ENCODE measurements at regions not wholly inside any gene's neighbourhood (a gene's known extent, or its start where the extent isn't known, plus 50 kb on each side); places are given as distances from the start of the nearest gene placed in this dataset.

- TF ChIP-seq CTCF (IDR thresholded peaks at IDR 0.05), result no peak
- Histone ChIP-seq H3K27ac (no peak overlapping the region), H3K4me2 (ENCODE audit: low read length) (no peak overlapping the region), H3K4me3 (ENCODE audit: low read depth, low read length) (no peak overlapping the region), H3K9ac (no peak overlapping the region), H3K4me1 (no peaks in the 10 kb centered on the region), H3K9me3 (ENCODE audit: control insufficient read depth, low read length) (no peaks in the 10 kb centered on the region), H3K27me3 (ENCODE audit: control insufficient read depth, insufficient read depth, low read length) (no peaks in the 10 kb centered on the region), H3K36me3 (ENCODE audit: control insufficient read depth, insufficient read depth, low read length) (no peaks in the 10 kb centered on the region), H3K79me2 (no peaks in the 10 kb centered on the region), H2AFZ (no peak overlapping the region)
Observed at GRCh38 chr6:167647737-167648470, 178.8 kb upstream of the AFDN start.

- Histone ChIP-seq H3K36me3 (ENCODE audit: control insufficient read depth, insufficient read depth, low read length) (no peaks in the 10 kb centered on the region), H3K4me3 (ENCODE audit: low read depth, low read length) (no peak overlapping the region), H3K4me1 (no peaks in the 10 kb centered on the region), H3K4me2 (ENCODE audit: low read length) (no peak overlapping the region), H3K9me3 (ENCODE audit: control insufficient read depth, low read length) (no peaks in the 10 kb centered on the region), H3K27me3 (ENCODE audit: control insufficient read depth, insufficient read depth, low read length) (no peaks in the 10 kb centered on the region), H3K27ac (no peak overlapping the region), H3K9ac (no peak overlapping the region), H3K79me2 (no peaks in the 10 kb centered on the region), H2AFZ (no peak overlapping the region)
- no peak for TF ChIP-seq CTCF (IDR thresholded peaks at IDR 0.05)
Observed at GRCh38 chr6:167648501-167649278, 178.0 kb upstream of the AFDN start.

- H2AFZ ChIP-seq, result no peak overlapping the region
Observed at GRCh38 chr6:167649476-167649875, 177.2 kb upstream of the AFDN start.

GRCh38 chr6:167650730-167651317 lies 175.9 kb upstream of the AFDN start:
- Histone ChIP-seq H3K4me1 (no peaks in the 10 kb centered on the region), H3K4me2 (ENCODE audit: low read length) (no peak overlapping the region), H3K4me3 (ENCODE audit: low read depth, low read length) (no peak overlapping the region), H3K27me3 (ENCODE audit: control insufficient read depth, insufficient read depth, low read length) (no peaks in the 10 kb centered on the region), H3K79me2 (no peaks in the 10 kb centered on the region), H3K9ac (no peak overlapping the region), H3K36me3 (ENCODE audit: control insufficient read depth, insufficient read depth, low read length) (no peaks in the 10 kb centered on the region), H3K9me3 (ENCODE audit: control insufficient read depth, low read length) (no peaks in the 10 kb centered on the region), H2AFZ (no peak overlapping the region), H3K27ac (no peak overlapping the region)
- no peak for TF ChIP-seq CTCF (IDR thresholded peaks at IDR 0.05)

More at GRCh38 chr6:167649476-167649875, 177.2 kb upstream of the AFDN start:
- no peak overlapping the region for H3K4me3 ChIP-seq (ENCODE audit: low read depth, low read length)
- H3K36me3 ChIP-seq (ENCODE audit: control insufficient read depth, insufficient read depth, low read length), result no peaks in the 10 kb centered on the region
- no peaks in the 10 kb centered on the region for H3K4me1 ChIP-seq
- H3K27ac ChIP-seq, result no peak overlapping the region
- H3K9me3 ChIP-seq (ENCODE audit: control insufficient read depth, low read length), result no peaks in the 10 kb centered on the region
- no peaks in the 10 kb centered on the region for H3K79me2 ChIP-seq
- no peak for TF ChIP-seq CTCF (IDR thresholded peaks at IDR 0.05)
- no peaks in the 10 kb centered on the region for H3K27me3 ChIP-seq (ENCODE audit: control insufficient read depth, insufficient read depth, low read length)
- no peak overlapping the region for H3K9ac ChIP-seq
- no peak overlapping the region for H3K4me2 ChIP-seq (ENCODE audit: low read length)
